Lower leg skin (tissue), 3 donors: ENCODE measurements at regions not wholly inside any gene's neighbourhood (a gene's known extent, or its start where the extent isn't known, plus 50 kb on each side); places are given as distances from the start of the nearest gene placed in this dataset.

ENCODE experiments used
- POLR2A ChIP-seq, 2 donors: fragments of 450-650 bp; IDR thresholded peaks; one replicate each; pipeline ENCODE4 v1.6.1; 2016 to 2017; ENCODE audit warnings: antibody characterized with exemption in 2 of 2, mild to moderate bottlenecking in 1 of 2, moderate library complexity in 1 of 2
- TF ChIP-seq, protein P1 (sequence below), 3 donors: fragments of 450-650 bp; IDR thresholded peaks; one replicate each; pipeline ENCODE4 v1.5.1; 2016; ENCODE audit warnings: antibody characterized with exemption in 3 of 3, mild to moderate bottlenecking in 3 of 3, moderate library complexity in 2 of 3

GRCh38 chr2:38160516-38160915, 84.6 kb upstream of the CYP1B1 start:
- TF ChIP-seq POLR2A (IDR thresholded peaks at IDR 0.05): no peak
- TF ChIP-seq, protein P1, sequence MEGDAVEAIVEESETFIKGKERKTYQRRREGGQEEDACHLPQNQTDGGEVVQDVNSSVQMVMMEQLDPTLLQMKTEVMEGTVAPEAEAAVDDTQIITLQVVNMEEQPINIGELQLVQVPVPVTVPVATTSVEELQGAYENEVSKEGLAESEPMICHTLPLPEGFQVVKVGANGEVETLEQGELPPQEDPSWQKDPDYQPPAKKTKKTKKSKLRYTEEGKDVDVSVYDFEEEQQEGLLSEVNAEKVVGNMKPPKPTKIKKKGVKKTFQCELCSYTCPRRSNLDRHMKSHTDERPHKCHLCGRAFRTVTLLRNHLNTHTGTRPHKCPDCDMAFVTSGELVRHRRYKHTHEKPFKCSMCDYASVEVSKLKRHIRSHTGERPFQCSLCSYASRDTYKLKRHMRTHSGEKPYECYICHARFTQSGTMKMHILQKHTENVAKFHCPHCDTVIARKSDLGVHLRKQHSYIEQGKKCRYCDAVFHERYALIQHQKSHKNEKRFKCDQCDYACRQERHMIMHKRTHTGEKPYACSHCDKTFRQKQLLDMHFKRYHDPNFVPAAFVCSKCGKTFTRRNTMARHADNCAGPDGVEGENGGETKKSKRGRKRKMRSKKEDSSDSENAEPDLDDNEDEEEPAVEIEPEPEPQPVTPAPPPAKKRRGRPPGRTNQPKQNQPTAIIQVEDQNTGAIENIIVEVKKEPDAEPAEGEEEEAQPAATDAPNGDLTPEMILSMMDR (IDR thresholded peaks at IDR 0.05): no peak
